GM12891 (cell line): ENCODE measurements at regions not wholly inside any gene's neighbourhood (a gene's known extent, or its start where the extent isn't known, plus 50 kb on each side); places are given as distances from the start of the nearest gene placed in this dataset.

ENCODE experiments used
- DNase-seq: peaks from one replicate; pipeline ENCODE4 v3.0.0; 2011; ENCODE audit warnings: low spot score; ENCODE audit not compliant: insufficient read length
- FAIRE-seq: peaks from 2 replicates; lab custom pipeline; 2011; peaks lifted over from hg19 to GRCh38; lab: Jason Lieb, UNC
- PAX5 ChIP-seq: IDR thresholded peaks from 2 replicates; pipeline ENCODE4 v1.6.1; 2011; ENCODE audit warnings: low read length, moderate library complexity, mild to moderate bottlenecking; ENCODE audit not compliant: insufficient read depth, severe bottlenecking
- POLR2A ChIP-seq: IDR thresholded peaks from 2 replicates; pipeline ENCODE4 v1.6.1; 2011; ENCODE audit warnings: low read depth, low read length, control low read depth
- POLR2AphosphoS5 ChIP-seq: IDR thresholded peaks from 2 replicates; pipeline ENCODE4 v1.6.1; 2011; ENCODE audit warnings: low read depth, low read length, control low read depth
- POU2F2 ChIP-seq: IDR thresholded peaks from 2 replicates; pipeline ENCODE4 v1.6.1; 2011; ENCODE audit warnings: low read depth, mild to moderate bottlenecking, control low read depth, low read length, moderate library complexity
- SPI1 ChIP-seq: IDR thresholded peaks from 2 replicates; pipeline ENCODE4 v1.6.1; 2011; ENCODE audit warnings: low read depth, low read length, control low read depth
- TAF1 ChIP-seq: IDR thresholded peaks from 2 replicates; pipeline ENCODE4 v1.6.1; 2011; ENCODE audit warnings: low read depth, low read length, control low read depth

DNA sequence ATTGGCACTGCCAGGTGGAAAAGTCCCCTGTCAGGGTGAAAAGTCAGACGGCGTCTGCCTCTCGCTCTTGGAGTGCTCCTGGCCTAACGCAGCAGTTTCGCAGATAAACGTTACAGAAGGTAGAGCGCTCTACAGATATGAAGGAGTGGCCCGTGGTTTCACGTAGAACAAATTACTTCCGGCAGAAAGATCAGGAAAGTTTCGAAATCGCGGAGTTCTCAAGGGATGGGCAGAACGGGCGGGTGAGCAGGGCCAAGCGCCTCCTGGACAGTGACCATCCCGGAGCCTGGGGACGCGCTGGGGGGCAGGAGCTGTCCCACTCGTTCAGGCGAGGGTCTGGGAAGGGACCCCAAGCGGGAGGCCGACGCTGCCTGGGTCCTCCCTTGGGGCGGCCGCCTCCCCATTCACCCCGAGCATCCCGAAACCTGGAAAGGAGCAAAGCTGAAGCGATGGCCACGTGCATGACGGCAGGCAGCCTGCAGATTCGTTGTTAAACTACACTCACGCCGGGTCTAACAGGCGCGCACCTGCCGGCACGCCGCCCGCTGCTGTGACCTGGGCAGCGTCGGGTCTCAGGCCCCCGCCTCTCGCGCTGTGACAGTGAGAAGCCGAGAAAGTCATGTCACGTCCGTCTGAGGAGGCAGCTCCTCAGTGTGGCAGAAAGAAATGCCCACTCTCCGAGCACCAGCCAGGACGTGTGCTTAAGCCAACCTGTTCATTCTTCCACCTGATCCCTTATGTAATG is 122.9 kb upstream of the SALL3 start:
- FAIRE-seq, result no peak
- no peak for DNase-seq
- no peak for TF ChIP-seq SPI1
- no peak for TF ChIP-seq POLR2AphosphoS5
- TF ChIP-seq POU2F2, result no peak
- TF ChIP-seq TAF1, result no peak
- no peak for TF ChIP-seq PAX5
- TF ChIP-seq POLR2A, result no peak

GRCh38 chr18:78857314-78858150 is 122.1 kb upstream of the SALL3 start:
- DNase-seq (no peak), FAIRE-seq (no peak)
- TF ChIP-seq POLR2A (no peak), SPI1 (no peak), POU2F2 (no peak), POLR2AphosphoS5 (no peak), PAX5 (no peak), TAF1 (no peak)

DNA sequence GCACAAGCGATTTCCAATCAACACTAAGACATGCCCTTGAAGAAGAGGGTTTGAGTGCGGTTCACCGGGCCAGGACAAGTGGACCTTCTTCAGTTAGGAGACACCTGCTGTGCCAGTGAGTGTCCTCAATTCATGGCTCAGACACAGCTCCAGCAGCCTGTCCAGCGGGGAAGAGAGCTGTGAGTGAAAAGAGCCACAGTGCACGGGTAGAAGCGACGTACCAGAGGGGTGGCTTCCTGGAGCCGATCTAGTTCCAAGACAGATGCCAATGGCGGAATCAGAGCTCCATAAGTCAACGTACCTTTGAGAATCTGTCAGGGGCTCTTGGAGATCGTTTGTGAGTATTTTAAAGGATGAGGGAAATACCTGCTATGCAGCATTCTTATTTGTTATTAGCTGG is 119.9 kb upstream of the SALL3 start:
- TF ChIP-seq POLR2A, result no peak
- no peak for TF ChIP-seq PAX5
- TF ChIP-seq POLR2AphosphoS5, result no peak
- no peak for TF ChIP-seq TAF1
- no peak for TF ChIP-seq POU2F2
- no peak for TF ChIP-seq SPI1
- no peak for FAIRE-seq
- DNase-seq, result no peak

- FAIRE-seq, result no peak
- no peak for TF ChIP-seq POLR2A
- no peak for TF ChIP-seq POLR2AphosphoS5
- TF ChIP-seq POU2F2, result no peak
- TF ChIP-seq SPI1, result no peak
- no peak for DNase-seq
Observed at GRCh38 chr18:78860117-78860516, 119.5 kb upstream of the SALL3 start.

- FAIRE-seq (no peak), DNase-seq (no peak)
- TF ChIP-seq POU2F2 (no peak), POLR2A (no peak), TAF1 (no peak), PAX5 (no peak), SPI1 (no peak), POLR2AphosphoS5 (no peak)
Observed at GRCh38 chr18:78861116-78861515, 118.5 kb upstream of the SALL3 start.

GRCh38 chr18:78861706-78862105 is 117.9 kb upstream of the SALL3 start:
- DNase-seq (no peak), FAIRE-seq (no peak)
- TF ChIP-seq POLR2AphosphoS5 (no peak), SPI1 (no peak), POU2F2 (no peak), TAF1 (no peak), PAX5 (no peak)

- TF ChIP-seq PAX5 (no peak), POLR2AphosphoS5 (no peak), SPI1 (no peak), TAF1 (no peak), POLR2A (no peak), POU2F2 (no peak)
- FAIRE-seq (no peak), DNase-seq (no peak)
Observed at GRCh38 chr18:78862395-78862794, 117.2 kb upstream of the SALL3 start.

GRCh38 chr18:78865056-78865598 is 114.5 kb upstream of the SALL3 start:
- no peak for FAIRE-seq

DNA sequence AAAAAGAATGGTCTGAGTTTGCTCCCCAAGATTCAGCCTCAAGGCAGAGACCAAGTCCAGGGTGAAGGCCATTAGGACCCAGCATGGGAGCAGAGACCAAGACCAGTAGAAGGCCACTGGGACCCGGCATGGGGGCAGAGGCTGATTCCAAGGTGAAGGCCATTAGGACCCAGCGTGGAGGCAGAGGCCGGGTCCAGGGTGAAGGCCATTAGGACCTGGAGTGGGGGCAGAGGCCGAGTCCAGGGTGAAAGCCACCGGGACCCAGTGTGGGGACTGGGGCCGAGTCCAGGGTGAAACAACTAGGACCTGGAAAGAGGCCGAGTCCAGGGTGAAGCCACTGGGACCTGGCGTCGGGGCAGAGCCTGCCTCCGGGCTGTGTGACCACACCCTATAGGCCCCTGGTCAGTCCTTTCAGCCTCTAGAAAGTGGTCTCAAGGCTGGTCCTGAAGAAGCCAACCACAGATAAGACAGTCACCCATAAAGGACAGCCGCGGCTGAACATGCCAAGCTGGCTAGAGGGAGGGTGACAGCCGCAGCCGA is 113.8 kb upstream of the SALL3 start:
- DNase-seq (no peak), FAIRE-seq (no peak)
- no peak for TF ChIP-seq TAF1
- no peak for TF ChIP-seq POLR2AphosphoS5
- TF ChIP-seq PAX5, result no peak
- TF ChIP-seq POLR2A, result no peak

More at GRCh38 chr18:78865056-78865598, 114.5 kb upstream of the SALL3 start:
- no peak for TF ChIP-seq TAF1
- no peak for TF ChIP-seq POLR2A
- TF ChIP-seq SPI1, result no peak
- TF ChIP-seq PAX5, result no peak
- TF ChIP-seq POU2F2, result no peak
- TF ChIP-seq POLR2AphosphoS5, result no peak
- no peak for DNase-seq
